ENCODE measurements at regions not wholly inside any gene's neighbourhood (a gene's known extent, or its start where the extent isn't known, plus 50 kb on each side); places are given as distances from the start of the nearest gene placed in this dataset.
"Not testable (repeated sequence)": the region's sequence is repeated elsewhere in the genome, so short reads cannot be mapped to it uniquely, and the experiment has no call there.

DNA sequence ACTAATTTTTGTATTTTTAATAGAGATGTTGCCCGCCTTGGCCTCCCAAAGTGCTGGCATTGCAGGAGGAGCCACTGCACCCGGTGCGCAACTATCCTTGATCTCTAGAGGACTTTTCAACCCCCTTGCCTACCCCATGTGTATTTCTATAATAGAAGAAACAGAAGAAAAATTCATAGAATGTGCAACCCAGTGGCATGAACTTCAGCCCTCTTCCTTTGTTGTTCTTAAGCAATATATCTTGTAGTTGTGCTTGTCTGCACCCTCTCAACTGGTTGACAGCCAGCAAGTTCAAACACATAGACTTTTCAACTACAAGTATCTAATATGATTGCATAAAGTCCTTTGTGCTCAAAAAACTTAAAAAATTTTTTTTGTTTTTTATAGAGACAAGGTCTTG, 72.3 kb upstream of the NCOA3 start:
- Mint-ChIP-seq H3K4me1 (no peaks in the 10 kb centered on the region), H3K27me3 (no peaks in the 10 kb centered on the region), H3K27ac (no peak overlapping the region), H3K36me3 (ENCODE audit: low read depth) (no peaks in the 10 kb centered on the region), H3K4me3 (no peak overlapping the region)
- DNase-seq (no peak), ATAC-seq (no peak)
- H3K9me3 ChIP-seq (ENCODE audit: control insufficient read depth, low read length, poor library complexity, severe bottlenecking) = no peaks in the 10 kb centered on the region

GRCh38 chr20:47430862-47431588, 70.7 kb upstream of the NCOA3 start:
- Mint-ChIP-seq H3K27ac (no peak overlapping the region), H3K4me3 (no peak overlapping the region), H3K27me3 (no peaks in the 10 kb centered on the region), H3K4me1 (no peaks in the 10 kb centered on the region), H3K36me3 (ENCODE audit: low read depth) (no peaks in the 10 kb centered on the region)
- DNase-seq (no peak), ATAC-seq (no peak)
- no peaks in the 10 kb centered on the region for H3K9me3 ChIP-seq (ENCODE audit: control insufficient read depth, low read length, poor library complexity, severe bottlenecking)

GRCh38 chr20:47432834-47433210, 68.9 kb upstream of the NCOA3 start:
- no peak overlapping the region for H3K4me3 Mint-ChIP-seq
- no peak for ATAC-seq
- H3K9me3 ChIP-seq (ENCODE audit: control insufficient read depth, low read length, poor library complexity, severe bottlenecking) = no peaks in the 10 kb centered on the region
- H3K27me3 Mint-ChIP-seq = no peaks in the 10 kb centered on the region
- H3K27ac Mint-ChIP-seq = no peak overlapping the region
- no peaks in the 10 kb centered on the region for H3K4me1 Mint-ChIP-seq
- DNase-seq = no peak
- H3K36me3 Mint-ChIP-seq (ENCODE audit: low read depth) = no peaks in the 10 kb centered on the region

DNA sequence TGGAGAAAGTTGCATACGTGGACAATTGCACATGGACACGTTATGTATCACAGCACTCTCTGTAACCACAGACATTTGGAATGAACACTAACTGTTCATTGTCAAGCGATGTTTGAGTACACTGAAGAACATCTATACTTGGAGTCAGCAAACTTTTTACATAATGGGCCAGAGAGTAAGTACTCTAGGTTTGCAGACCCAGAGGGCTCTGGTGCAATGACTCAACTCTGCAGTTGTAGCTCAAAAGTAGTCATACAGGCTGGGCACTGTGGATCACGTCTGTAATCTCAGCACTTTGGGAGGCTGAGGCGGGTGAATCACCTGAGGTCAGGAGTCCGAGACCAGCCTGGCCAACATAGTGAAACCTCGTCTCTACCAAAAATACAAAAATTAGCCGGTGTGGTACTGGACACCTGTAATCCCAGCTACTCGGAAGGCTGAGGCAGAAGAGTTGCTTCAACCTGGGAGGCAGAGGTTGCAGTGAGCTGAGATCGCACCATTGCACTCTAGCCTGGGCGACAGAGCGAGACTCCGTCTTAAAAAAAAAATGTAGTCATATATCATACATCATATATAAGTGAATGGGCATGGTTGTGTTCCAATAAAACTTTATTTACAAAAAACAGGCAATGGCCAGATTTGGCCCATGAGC, 67.4 kb upstream of the NCOA3 start:
- H3K36me3 Mint-ChIP-seq (ENCODE audit: low read depth) = not testable (repeated sequence)

GRCh38 chr20:47438464-47439381, 63.0 kb upstream of the NCOA3 start:
- DNase-seq (no peak), ATAC-seq (peak; percentile 82)
- H3K36me3 Mint-ChIP-seq (ENCODE audit: low read depth) = no peaks in the 10 kb centered on the region
- H3K27me3 Mint-ChIP-seq = no peaks in the 10 kb centered on the region
- peak overlapping the region; percentile 16 for H3K27ac Mint-ChIP-seq
- H3K4me3 Mint-ChIP-seq = peak overlapping the region; percentile 71
- H3K9me3 ChIP-seq (ENCODE audit: control insufficient read depth, low read length, poor library complexity, severe bottlenecking) = no peaks in the 10 kb centered on the region
- H3K4me1 Mint-ChIP-seq = peaks cover 6% of the 10 kb centered on the region

More for the DNA sequence above, 67.4 kb upstream of the NCOA3 start:
- not testable (repeated sequence) for H3K27ac Mint-ChIP-seq; H3K4me3 Mint-ChIP-seq; H3K27me3 Mint-ChIP-seq; ATAC-seq; DNase-seq; H3K9me3 ChIP-seq (ENCODE audit: control insufficient read depth, low read length, poor library complexity, severe bottlenecking); H3K4me1 Mint-ChIP-seq

GRCh38 chr20:47440857-47441773, 60.6 kb upstream of the NCOA3 start:
- no peaks in the 10 kb centered on the region for H3K9me3 ChIP-seq (ENCODE audit: control insufficient read depth, low read length, poor library complexity, severe bottlenecking)
- H3K27me3 Mint-ChIP-seq = no peaks in the 10 kb centered on the region
- H3K4me1 Mint-ChIP-seq = peaks cover 6% of the 10 kb centered on the region
- no peak overlapping the region for H3K27ac Mint-ChIP-seq
- no peak for DNase-seq
- H3K4me3 Mint-ChIP-seq = no peak overlapping the region
- no peak for ATAC-seq
- no peaks in the 10 kb centered on the region for H3K36me3 Mint-ChIP-seq (ENCODE audit: low read depth)

- no peak overlapping the region for H3K4me3 Mint-ChIP-seq
- peaks cover 6% of the 10 kb centered on the region for H3K4me1 Mint-ChIP-seq
- H3K27ac Mint-ChIP-seq = no peak overlapping the region
- DNase-seq (no peak), ATAC-seq (no peak)
- no peaks in the 10 kb centered on the region for H3K36me3 Mint-ChIP-seq (ENCODE audit: low read depth)
- H3K27me3 Mint-ChIP-seq = no peaks in the 10 kb centered on the region
- no peaks in the 10 kb centered on the region for H3K9me3 ChIP-seq (ENCODE audit: control insufficient read depth, low read length, poor library complexity, severe bottlenecking)
These were observed 59.9 kb upstream of the NCOA3 start for GRCh38 chr20:47441774-47442150.

- ATAC-seq; H3K36me3 Mint-ChIP-seq (ENCODE audit: low read depth); H3K9me3 ChIP-seq (ENCODE audit: control insufficient read depth, low read length, poor library complexity, severe bottlenecking); H3K4me1 Mint-ChIP-seq; H3K4me3 Mint-ChIP-seq; H3K27ac Mint-ChIP-seq; DNase-seq; H3K27me3 Mint-ChIP-seq: not testable (repeated sequence)
These were observed 58.6 kb upstream of the NCOA3 start for GRCh38 chr20:47443060-47443459.

GRCh38 chr20:47444584-47444983, 57.1 kb upstream of the NCOA3 start:
- H3K27me3 Mint-ChIP-seq = no peaks in the 10 kb centered on the region

GRCh38 chr20:47445291-47445690, 56.4 kb upstream of the NCOA3 start:
- DNase-seq = no peak
- H3K36me3 Mint-ChIP-seq (ENCODE audit: low read depth) = no peaks in the 10 kb centered on the region
- no peaks in the 10 kb centered on the region for H3K27me3 Mint-ChIP-seq
- H3K9me3 ChIP-seq (ENCODE audit: control insufficient read depth, low read length, poor library complexity, severe bottlenecking) = no peaks in the 10 kb centered on the region
- H3K27ac Mint-ChIP-seq = no peak overlapping the region
- H3K4me3 Mint-ChIP-seq = no peak overlapping the region
- H3K4me1 Mint-ChIP-seq = no peaks in the 10 kb centered on the region
- no peak for ATAC-seq

More at GRCh38 chr20:47444584-47444983, 57.1 kb upstream of the NCOA3 start:
- no peaks in the 10 kb centered on the region for H3K9me3 ChIP-seq (ENCODE audit: control insufficient read depth, low read length, poor library complexity, severe bottlenecking)
- DNase-seq = no peak
- Mint-ChIP-seq H3K27ac (no peak overlapping the region), H3K4me1 (no peaks in the 10 kb centered on the region), H3K4me3 (no peak overlapping the region), H3K36me3 (ENCODE audit: low read depth) (no peaks in the 10 kb centered on the region)
- ATAC-seq = no peak

DNA sequence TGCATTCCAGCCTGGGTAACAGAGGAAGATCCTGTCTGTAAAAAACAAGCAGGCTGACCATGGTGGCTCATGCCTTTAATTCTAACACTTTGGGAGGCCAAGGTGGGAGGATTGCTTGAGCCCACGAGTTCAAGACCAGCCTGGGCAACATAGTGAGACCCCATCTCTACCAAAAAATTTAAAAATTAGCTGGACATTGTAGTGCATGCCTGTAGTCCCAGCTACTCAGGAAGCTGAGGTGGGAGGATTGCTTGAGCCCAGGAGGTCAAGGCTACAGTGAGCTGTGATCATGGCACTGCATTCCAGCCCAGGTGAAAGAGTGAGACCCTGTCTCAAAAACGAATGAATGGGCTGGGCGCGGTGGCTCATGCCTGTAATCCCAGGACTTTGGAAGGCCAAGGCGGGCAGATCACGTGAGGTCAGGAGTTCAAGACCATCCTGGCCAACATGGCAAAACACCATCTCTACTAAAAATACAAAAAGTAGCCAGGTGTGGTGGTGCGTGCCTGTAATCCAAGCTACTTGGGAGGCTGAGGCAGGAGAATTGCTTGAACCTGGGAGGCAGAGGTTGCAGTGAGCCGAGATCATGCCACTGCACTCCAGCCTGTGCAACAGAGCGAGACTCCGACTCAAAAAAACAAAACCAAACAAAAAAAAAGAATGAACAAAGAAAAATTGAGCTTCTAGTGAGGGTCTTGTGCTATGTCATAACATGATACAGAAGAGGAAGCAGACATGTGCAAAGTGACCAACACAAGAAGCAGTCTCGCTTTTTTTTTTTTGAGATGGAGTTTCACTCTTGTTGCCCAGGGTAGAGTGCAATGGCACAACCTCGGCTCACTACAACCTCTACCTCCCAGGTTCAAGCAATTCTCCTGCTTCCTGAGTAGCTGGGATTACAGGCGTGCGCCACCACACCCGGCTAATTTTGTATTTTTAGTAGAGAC, 54.1 kb upstream of the NCOA3 start:
- H3K27ac Mint-ChIP-seq; DNase-seq; H3K4me3 Mint-ChIP-seq; H3K9me3 ChIP-seq (ENCODE audit: control insufficient read depth, low read length, poor library complexity, severe bottlenecking); ATAC-seq; H3K4me1 Mint-ChIP-seq; H3K27me3 Mint-ChIP-seq; H3K36me3 Mint-ChIP-seq (ENCODE audit: low read depth): not testable (repeated sequence)

DNA sequence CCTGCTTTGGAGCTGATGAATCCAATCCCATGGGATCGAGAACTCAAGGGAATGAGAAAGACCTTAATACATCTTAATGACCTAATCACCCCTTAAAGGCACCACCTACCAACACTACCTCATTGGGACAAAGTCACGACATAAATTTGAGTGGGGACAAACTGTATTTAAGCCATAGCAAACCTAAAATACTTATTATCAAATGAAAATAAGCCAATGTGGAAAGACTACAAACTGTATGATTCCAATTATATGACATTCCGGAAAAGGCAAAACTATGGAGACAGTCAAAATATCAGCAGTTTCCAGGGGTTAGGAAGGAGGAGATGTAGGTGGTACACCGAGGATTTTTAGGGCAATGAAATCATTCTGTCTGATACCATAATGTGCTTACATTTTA, 53.3 kb upstream of the NCOA3 start:
- H3K4me1 Mint-ChIP-seq = no peaks in the 10 kb centered on the region
- DNase-seq (no peak), ATAC-seq (no peak)
- no peak overlapping the region for H3K4me3 Mint-ChIP-seq
- H3K36me3 Mint-ChIP-seq (ENCODE audit: low read depth) = no peaks in the 10 kb centered on the region
- no peak overlapping the region for H3K27ac Mint-ChIP-seq
- no peaks in the 10 kb centered on the region for H3K27me3 Mint-ChIP-seq
- no peaks in the 10 kb centered on the region for H3K9me3 ChIP-seq (ENCODE audit: control insufficient read depth, low read length, poor library complexity, severe bottlenecking)
